ENCODE measurements at regions not wholly inside any gene's neighbourhood (a gene's known extent, or its start where the extent isn't known, plus 50 kb on each side); places are given as distances from the start of the nearest gene placed in this dataset.

DNA sequence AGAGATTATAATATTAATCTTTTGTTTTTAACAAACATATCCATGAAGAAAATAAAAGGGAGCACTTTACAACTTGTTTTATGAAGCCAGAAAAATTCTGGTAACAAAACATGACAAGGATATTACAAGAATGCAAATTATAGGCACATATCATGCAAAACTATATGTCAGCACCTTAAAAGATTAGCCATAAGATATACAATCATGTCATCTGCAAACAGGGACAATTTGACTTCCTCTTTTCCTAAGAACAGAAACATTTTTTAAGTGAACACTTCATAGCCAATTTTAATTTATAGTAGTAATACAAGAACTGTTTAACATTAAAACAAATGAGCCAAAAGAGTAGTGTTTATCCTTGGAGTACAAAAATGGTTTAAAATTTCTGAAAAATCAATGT, 916.5 kb upstream of the CNTN5 start:
- Mint-ChIP-seq H3K4me3 (ENCODE audit: unreplicated experiment) (no peak overlapping the region), H3K4me1 (ENCODE audit: unreplicated experiment) (no peaks in the 10 kb centered on the region), H3K27ac (ENCODE audit: unreplicated experiment) (no peak overlapping the region), H3K36me3 (ENCODE audit: low read depth, unreplicated experiment) (no peaks in the 10 kb centered on the region), H3K27me3 (ENCODE audit: unreplicated experiment) (no peaks in the 10 kb centered on the region), H3K9me3 (ENCODE audit: unreplicated experiment) (no peaks in the 10 kb centered on the region)
- no peak for DNase-seq (ENCODE audit: low spot score)
- TF ChIP-seq, protein P1, sequence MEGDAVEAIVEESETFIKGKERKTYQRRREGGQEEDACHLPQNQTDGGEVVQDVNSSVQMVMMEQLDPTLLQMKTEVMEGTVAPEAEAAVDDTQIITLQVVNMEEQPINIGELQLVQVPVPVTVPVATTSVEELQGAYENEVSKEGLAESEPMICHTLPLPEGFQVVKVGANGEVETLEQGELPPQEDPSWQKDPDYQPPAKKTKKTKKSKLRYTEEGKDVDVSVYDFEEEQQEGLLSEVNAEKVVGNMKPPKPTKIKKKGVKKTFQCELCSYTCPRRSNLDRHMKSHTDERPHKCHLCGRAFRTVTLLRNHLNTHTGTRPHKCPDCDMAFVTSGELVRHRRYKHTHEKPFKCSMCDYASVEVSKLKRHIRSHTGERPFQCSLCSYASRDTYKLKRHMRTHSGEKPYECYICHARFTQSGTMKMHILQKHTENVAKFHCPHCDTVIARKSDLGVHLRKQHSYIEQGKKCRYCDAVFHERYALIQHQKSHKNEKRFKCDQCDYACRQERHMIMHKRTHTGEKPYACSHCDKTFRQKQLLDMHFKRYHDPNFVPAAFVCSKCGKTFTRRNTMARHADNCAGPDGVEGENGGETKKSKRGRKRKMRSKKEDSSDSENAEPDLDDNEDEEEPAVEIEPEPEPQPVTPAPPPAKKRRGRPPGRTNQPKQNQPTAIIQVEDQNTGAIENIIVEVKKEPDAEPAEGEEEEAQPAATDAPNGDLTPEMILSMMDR (IDR thresholded peaks at IDR 0.05; ENCODE audit: unreplicated experiment): no peak

DNA sequence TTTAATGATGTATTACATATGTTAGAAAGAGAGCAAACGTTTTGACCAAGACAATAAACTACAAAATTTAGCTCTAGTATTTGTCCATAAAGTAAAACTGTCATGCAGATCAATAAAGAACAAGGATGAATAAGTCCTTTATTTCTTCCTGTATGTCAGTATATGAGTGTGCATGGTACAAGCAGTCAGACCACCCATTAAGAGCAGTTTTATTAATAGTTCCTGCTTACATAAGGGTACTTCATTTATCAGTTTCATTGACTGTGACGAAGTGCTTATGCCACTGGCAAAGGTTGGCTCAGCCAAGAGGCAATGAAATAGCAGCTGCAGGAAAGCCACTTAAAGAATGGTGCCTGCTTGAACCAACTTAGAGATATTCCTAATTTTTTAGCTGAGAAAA, 913.0 kb upstream of the CNTN5 start:
- TF ChIP-seq, protein P1 (IDR thresholded peaks at IDR 0.05; ENCODE audit: unreplicated experiment): no peak
- Mint-ChIP-seq H3K4me1 (ENCODE audit: unreplicated experiment) (no peaks in the 10 kb centered on the region), H3K36me3 (ENCODE audit: low read depth, unreplicated experiment) (no peaks in the 10 kb centered on the region), H3K27ac (ENCODE audit: unreplicated experiment) (no peak overlapping the region), H3K27me3 (ENCODE audit: unreplicated experiment) (no peaks in the 10 kb centered on the region), H3K9me3 (ENCODE audit: unreplicated experiment) (no peaks in the 10 kb centered on the region), H3K4me3 (ENCODE audit: unreplicated experiment) (no peak overlapping the region)
- no peak for DNase-seq (ENCODE audit: low spot score)

DNA sequence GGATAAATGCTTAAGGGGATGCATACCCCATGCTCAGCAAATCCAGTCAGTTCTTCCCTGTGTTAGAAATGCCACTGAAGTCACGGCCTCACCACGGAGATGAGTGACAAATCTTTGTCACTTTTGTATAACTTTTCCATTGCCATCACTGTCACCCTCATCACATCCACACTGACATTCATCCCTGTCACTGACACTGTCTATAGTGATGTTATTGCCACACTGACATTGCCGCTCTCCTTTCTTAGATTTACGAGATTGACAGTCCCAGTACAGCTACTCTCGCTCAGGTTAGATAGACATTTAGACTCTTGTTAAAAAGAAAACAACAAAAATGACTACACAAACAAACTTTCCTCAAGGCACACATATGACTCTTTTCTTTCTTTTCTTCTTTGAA, 910.7 kb upstream of the CNTN5 start:
- H3K36me3 Mint-ChIP-seq (ENCODE audit: low read depth, unreplicated experiment): no peaks in the 10 kb centered on the region
- TF ChIP-seq, protein P1 (IDR thresholded peaks at IDR 0.05; ENCODE audit: unreplicated experiment): no peak
- H3K4me3 Mint-ChIP-seq (ENCODE audit: unreplicated experiment): no peak overlapping the region
- no peaks in the 10 kb centered on the region for H3K4me1 Mint-ChIP-seq (ENCODE audit: unreplicated experiment)
- H3K27ac Mint-ChIP-seq (ENCODE audit: unreplicated experiment): no peak overlapping the region
- no peak for DNase-seq (ENCODE audit: low spot score)
- H3K9me3 Mint-ChIP-seq (ENCODE audit: unreplicated experiment): no peaks in the 10 kb centered on the region
- H3K27me3 Mint-ChIP-seq (ENCODE audit: unreplicated experiment): no peaks in the 10 kb centered on the region

DNA sequence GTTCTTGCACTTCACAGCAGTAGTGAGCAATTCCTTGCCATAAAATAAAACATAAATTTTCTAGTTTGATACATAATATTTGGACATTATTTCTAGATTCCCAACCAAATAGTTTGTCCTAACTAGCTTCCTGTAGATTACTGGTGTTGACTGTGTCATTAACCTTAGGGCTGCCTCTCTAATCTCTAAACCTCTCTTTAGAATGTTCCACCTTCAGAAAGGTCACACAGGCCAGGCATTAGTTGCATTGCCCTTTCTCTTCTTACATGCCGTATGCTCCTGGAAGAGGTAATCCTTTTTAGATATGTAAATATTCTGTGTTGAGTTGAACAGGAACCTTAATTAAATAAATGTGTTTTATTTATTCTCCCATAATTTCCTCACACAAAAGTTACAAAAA, 904.9 kb upstream of the CNTN5 start:
- DNase-seq (ENCODE audit: low spot score): no peak
- H3K36me3 Mint-ChIP-seq (ENCODE audit: low read depth, unreplicated experiment): no peaks in the 10 kb centered on the region
- no peak overlapping the region for H3K4me3 Mint-ChIP-seq (ENCODE audit: unreplicated experiment)
- no peaks in the 10 kb centered on the region for H3K9me3 Mint-ChIP-seq (ENCODE audit: unreplicated experiment)
- no peak overlapping the region for H3K27ac Mint-ChIP-seq (ENCODE audit: unreplicated experiment)
- H3K27me3 Mint-ChIP-seq (ENCODE audit: unreplicated experiment): no peaks in the 10 kb centered on the region
- TF ChIP-seq, protein P1 (IDR thresholded peaks at IDR 0.05; ENCODE audit: unreplicated experiment): no peak
- H3K4me1 Mint-ChIP-seq (ENCODE audit: unreplicated experiment): no peaks in the 10 kb centered on the region

DNA sequence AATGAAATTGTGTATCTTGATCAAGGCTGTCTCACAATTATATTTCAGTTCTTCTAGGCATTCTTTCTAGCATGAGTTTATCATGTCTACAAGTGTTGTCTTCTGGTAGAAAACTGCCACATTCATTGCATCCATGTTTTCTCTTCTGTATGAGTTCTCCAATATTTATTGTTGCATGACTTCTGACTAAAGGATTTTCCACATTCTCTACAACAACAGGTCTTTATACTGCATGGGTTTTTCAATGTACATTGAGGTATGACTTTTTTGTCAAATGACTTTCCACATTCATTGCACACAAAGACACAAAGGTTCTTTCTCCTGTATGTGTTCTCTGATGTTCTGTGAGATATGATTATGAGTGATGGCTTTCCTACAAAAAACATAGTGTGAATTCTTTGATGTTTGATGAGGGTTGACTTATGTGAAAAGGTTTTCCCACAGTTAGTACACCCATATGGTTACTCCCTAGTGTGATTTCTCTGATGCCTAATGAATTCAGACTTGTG, 890.6 kb upstream of the CNTN5 start:
- H3K4me1 Mint-ChIP-seq (ENCODE audit: unreplicated experiment): no peaks in the 10 kb centered on the region
- no peaks in the 10 kb centered on the region for H3K36me3 Mint-ChIP-seq (ENCODE audit: low read depth, unreplicated experiment)
- H3K9me3 Mint-ChIP-seq (ENCODE audit: unreplicated experiment): no peaks in the 10 kb centered on the region
- H3K27me3 Mint-ChIP-seq (ENCODE audit: unreplicated experiment): no peaks in the 10 kb centered on the region
- no peak overlapping the region for H3K27ac Mint-ChIP-seq (ENCODE audit: unreplicated experiment)
- H3K4me3 Mint-ChIP-seq (ENCODE audit: unreplicated experiment): no peak overlapping the region
- TF ChIP-seq, protein P1 (IDR thresholded peaks at IDR 0.05; ENCODE audit: unreplicated experiment): no peak
- DNase-seq (ENCODE audit: low spot score): no peak
